ENCODE measurements at regions not wholly inside any gene's neighbourhood (a gene's known extent, or its start where the extent isn't known, plus 50 kb on each side); places are given as distances from the start of the nearest gene placed in this dataset.

- TF ChIP-seq CTCF (IDR thresholded peaks at IDR 0.05; ENCODE audit: low read length) = no peak
- no peak for TF ChIP-seq EZH2 (optimal IDR thresholded peaks at IDR 0.05; ENCODE audit: low read depth, low read length)
Measured at GRCh38 chr11:87851234-87851633, 324.0 kb downstream of the RAB38 start.

Measured in MM.1S (cell line).